Breast epithelium (tissue), 3 donors: ENCODE measurements at regions not wholly inside any gene's neighbourhood (a gene's known extent, or its start where the extent isn't known, plus 50 kb on each side); places are given as distances from the start of the nearest gene placed in this dataset.

ENCODE experiments used
- CTCF ChIP-seq, 3 donors: fragments of 450-650 bp; IDR thresholded peaks; one replicate each; pipeline ENCODE4 v1.5.1; 2016 to 2017; ENCODE audit warnings: antibody characterized with exemption in 3 of 3, mild to moderate bottlenecking in 3 of 3, moderate library complexity in 3 of 3
- POLR2AphosphoS5 ChIP-seq, 3 donors: sonication (generic); formaldehyde crosslinking; IDR thresholded peaks; one replicate each; pipeline ENCODE4 v1.6.1; 2017; ENCODE audit warnings: antibody characterized with exemption in 3 of 3

GRCh38 chr14:29351996-29352705, 575.5 kb downstream of the PRKD1 start:
- TF ChIP-seq CTCF (IDR thresholded peaks at IDR 0.05) (no peak), POLR2AphosphoS5 (IDR thresholded peaks at IDR 0.05) (no peak)
